Coronary artery (tissue), 2 donors: ENCODE measurements at regions not wholly inside any gene's neighbourhood (a gene's known extent, or its start where the extent isn't known, plus 50 kb on each side); places are given as distances from the start of the nearest gene placed in this dataset.
"Not testable (repeated sequence)": the region's sequence is repeated elsewhere in the genome, so short reads cannot be mapped to it uniquely, and the experiment has no call there.

Source experiments
- DNase-seq: peaks from one replicate; pipeline ENCODE4 v3.0.0-alpha.2; 2017; ENCODE audit warnings: low spot score
- H3K27ac ChIP-seq, 2 donors: fragments of 200-600 bp; sonication (generic); one replicate each; pipeline ENCODE4 v1.5.1; 2016 to 2019
- H3K4me3 ChIP-seq: fragments of 200-600 bp; sonication (generic); 2 replicates; pipeline ENCODE4 v1.5.1; 2016; ENCODE audit warnings: mild to moderate bottlenecking, moderate library complexity
- CTCF ChIP-seq: fragments of 200-600 bp; sonication (generic); IDR thresholded peaks from one replicate; pipeline ENCODE4 v1.5.1; 2019; ENCODE audit warnings: antibody characterized with exemption

- TF ChIP-seq CTCF, result no peak
- H3K27ac ChIP-seq, result no peak overlapping the region
- no peak for DNase-seq
- H3K4me3 ChIP-seq, result no peak overlapping the region
These were observed 180.2 kb downstream of the RASEF start for GRCh38 chr9:82882748-82883147.

GRCh38 chr9:82883436-82883835 is 179.5 kb downstream of the RASEF start:
- DNase-seq, result no peak
- no peak for TF ChIP-seq CTCF
- Histone ChIP-seq H3K27ac (no peak overlapping the region), H3K4me3 (no peak overlapping the region)

- not testable (repeated sequence) for DNase-seq, H3K4me3 ChIP-seq, H3K27ac ChIP-seq
These were observed 179.0 kb downstream of the RASEF start for GRCh38 chr9:82883974-82884373.

GRCh38 chr9:82890401-82890800 is 172.5 kb downstream of the RASEF start:
- DNase-seq, result no peak
- H3K4me3 ChIP-seq, result no peak overlapping the region
- no peak overlapping the region for H3K27ac ChIP-seq
- TF ChIP-seq CTCF, result no peak

GRCh38 chr9:82890865-82891264 is 172.1 kb downstream of the RASEF start:
- TF ChIP-seq CTCF, result no peak
- no peak for DNase-seq

GRCh38 chr9:82891321-82891720 is 171.6 kb downstream of the RASEF start:
- no peak overlapping the region for H3K4me3 ChIP-seq
- no peak for TF ChIP-seq CTCF
- H3K27ac ChIP-seq, result no peak overlapping the region
- DNase-seq, result no peak

More at GRCh38 chr9:82890865-82891264, 172.1 kb downstream of the RASEF start:
- Histone ChIP-seq H3K4me3 (no peak overlapping the region), H3K27ac (no peak overlapping the region)

GRCh38 chr9:82893549-82893948 is 169.4 kb downstream of the RASEF start:
- no peak overlapping the region for H3K4me3 ChIP-seq
- TF ChIP-seq CTCF, result no peak
- DNase-seq, result no peak

GRCh38 chr9:82894548-82894947 is 168.4 kb downstream of the RASEF start:
- H3K4me3 ChIP-seq, result no peak overlapping the region
- no peak for TF ChIP-seq CTCF
- DNase-seq, result no peak
- H3K27ac ChIP-seq, result no peak overlapping the region

More at GRCh38 chr9:82893549-82893948, 169.4 kb downstream of the RASEF start:
- no peak overlapping the region for H3K27ac ChIP-seq
